NB4 (cell line): ENCODE measurements at regions not wholly inside any gene's neighbourhood (a gene's known extent, or its start where the extent isn't known, plus 50 kb on each side); places are given as distances from the start of the nearest gene placed in this dataset.

Source experiments
- MAX ChIP-seq: IDR thresholded peaks from 2 replicates; pipeline ENCODE4 v1.6.1; 2011; ENCODE audit warnings: low read depth, low read length
- MYC ChIP-seq: IDR thresholded peaks from 2 replicates; pipeline ENCODE4 v1.6.1; 2011; ENCODE audit warnings: low read depth, low read length
- POLR2A ChIP-seq: IDR thresholded peaks from 2 replicates; pipeline ENCODE4 v1.6.1; 2011; ENCODE audit warnings: mild to moderate bottlenecking; ENCODE audit not compliant: insufficient read length; ENCODE audit errors: extremely low read depth
- TF ChIP-seq, protein P1 (sequence below): IDR thresholded peaks from one replicate; pipeline ENCODE4 v1.5.1; 2012; ENCODE audit warnings: low read depth, low read length

DNA sequence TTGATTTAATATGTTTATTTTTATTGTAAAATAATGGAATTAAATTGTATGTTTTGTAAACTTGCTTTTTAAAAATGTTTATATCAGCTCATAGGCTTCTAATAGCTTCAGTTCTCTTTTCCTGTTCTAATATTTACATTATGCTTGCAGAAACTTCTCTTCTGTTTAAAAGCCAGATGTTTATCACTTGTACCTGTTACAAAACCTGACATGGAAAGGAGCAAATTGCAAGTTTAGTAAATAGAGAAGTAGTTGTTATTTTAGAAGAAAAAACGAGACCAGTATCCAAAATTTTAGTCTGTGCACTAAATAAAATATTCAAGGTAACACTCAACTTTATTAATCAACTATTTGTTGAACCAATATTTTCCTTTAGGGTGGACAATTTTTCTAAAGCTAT, 69.4 kb upstream of the GUCY1A1 start:
- no peak for TF ChIP-seq MAX
- TF ChIP-seq, protein P1, sequence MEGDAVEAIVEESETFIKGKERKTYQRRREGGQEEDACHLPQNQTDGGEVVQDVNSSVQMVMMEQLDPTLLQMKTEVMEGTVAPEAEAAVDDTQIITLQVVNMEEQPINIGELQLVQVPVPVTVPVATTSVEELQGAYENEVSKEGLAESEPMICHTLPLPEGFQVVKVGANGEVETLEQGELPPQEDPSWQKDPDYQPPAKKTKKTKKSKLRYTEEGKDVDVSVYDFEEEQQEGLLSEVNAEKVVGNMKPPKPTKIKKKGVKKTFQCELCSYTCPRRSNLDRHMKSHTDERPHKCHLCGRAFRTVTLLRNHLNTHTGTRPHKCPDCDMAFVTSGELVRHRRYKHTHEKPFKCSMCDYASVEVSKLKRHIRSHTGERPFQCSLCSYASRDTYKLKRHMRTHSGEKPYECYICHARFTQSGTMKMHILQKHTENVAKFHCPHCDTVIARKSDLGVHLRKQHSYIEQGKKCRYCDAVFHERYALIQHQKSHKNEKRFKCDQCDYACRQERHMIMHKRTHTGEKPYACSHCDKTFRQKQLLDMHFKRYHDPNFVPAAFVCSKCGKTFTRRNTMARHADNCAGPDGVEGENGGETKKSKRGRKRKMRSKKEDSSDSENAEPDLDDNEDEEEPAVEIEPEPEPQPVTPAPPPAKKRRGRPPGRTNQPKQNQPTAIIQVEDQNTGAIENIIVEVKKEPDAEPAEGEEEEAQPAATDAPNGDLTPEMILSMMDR, result no peak
- TF ChIP-seq POLR2A, result no peak
- TF ChIP-seq MYC, result no peak
